NCI-H226 (cell line): ENCODE measurements at regions not wholly inside any gene's neighbourhood (a gene's known extent, or its start where the extent isn't known, plus 50 kb on each side); places are given as distances from the start of the nearest gene placed in this dataset.
"Not testable (repeated sequence)": the region's sequence is repeated elsewhere in the genome, so short reads cannot be mapped to it uniquely, and the experiment has no call there.

ENCODE experiments used
- DNase-seq: peaks from one replicate; pipeline ENCODE4 v3.0.0-alpha.2; 2015

DNA sequence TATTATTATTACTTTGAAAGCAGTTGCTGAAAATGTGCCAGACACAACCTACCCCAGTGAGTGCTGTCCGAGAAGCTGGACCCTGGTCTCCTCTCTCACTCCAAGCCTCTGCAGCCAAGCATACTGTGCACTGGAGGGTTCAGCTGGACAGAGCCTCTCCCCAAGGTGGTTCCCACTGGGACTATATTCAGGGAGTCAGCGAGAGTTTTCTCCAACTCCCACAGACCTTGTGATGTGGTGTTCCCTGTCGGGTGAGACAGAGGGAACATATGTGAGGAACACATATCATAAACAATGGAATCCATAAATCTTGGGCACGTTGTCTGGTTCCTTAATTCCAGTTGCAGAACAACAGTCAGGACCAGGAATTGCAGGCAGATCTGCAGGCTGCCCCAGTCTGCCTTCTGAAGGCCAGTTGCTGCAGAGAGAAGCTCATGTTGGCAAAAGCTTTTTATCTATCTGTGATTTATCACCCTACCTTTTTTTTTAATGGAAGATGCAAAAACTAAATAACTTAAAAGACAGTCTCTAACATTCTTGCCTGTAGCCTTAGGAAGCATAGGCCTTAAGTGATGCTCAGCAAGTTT is 619.8 kb upstream of the TBX3 start:
- no peak for DNase-seq

DNA sequence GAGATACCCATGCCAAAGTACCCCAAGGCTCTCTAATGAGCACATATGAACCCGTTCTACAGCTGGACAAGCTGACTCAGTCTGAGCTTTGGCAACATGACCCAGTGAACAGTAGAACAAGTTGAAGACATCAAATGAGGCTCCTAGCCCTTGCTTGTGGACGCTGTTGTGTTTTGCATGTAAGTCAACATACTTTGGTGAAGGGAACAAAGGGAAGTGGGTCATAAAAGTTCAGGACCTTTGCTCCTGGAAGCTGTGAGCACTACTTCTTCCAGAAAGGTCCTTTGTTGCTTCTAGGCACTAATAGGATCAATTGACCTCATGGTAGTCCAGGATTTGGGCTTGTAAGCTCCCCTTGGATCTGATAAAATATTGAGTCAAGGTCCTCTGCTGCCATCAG is 613.5 kb upstream of the TBX3 start:
- DNase-seq = no peak

DNA sequence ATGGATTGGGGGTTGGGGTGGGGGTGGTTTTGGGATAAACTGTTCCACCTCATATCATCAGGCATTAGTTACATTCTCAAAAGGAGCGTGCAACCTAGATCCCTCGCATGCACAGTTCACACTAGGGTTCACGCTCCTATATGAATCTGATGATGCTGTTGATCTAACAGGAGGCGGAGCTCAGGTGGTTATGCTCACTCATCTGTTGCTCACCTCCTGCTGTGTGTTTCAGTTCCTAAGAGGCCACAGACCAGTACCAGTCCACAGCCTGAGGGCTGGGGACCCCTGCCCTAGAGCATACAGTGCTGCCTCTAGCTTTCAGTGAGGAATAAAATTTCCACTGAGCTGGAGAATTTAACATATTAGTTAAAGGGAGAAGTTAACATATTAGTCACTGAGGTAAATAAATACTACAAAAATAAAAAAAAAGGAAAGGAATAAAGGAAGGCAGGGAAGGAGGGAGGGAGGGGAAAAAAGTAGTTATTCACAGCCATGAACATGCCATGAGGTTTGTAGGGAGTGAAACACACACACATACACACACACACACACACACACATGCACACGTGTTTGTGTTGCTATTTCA is 612.7 kb upstream of the TBX3 start:
- no peak for DNase-seq

DNA sequence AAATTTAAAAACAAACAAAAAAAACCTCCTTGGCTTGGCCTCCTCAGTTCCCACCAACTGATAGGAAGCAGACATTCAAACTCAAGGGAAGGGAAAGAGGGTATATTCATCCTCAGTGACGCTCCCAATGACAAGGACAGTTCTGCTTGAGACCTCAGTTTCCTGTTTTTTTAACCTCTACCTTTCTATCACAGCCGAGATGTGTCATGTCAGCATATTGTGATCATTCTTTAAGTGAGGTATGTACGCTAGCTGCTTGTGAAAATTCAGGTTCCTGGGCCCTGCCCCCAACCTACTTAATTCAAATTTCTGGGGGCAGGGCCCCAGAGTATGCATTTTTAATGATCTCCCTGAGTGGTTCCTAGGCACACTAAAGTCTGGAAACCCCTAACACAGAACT is 611.9 kb upstream of the TBX3 start:
- DNase-seq = no peak

DNA sequence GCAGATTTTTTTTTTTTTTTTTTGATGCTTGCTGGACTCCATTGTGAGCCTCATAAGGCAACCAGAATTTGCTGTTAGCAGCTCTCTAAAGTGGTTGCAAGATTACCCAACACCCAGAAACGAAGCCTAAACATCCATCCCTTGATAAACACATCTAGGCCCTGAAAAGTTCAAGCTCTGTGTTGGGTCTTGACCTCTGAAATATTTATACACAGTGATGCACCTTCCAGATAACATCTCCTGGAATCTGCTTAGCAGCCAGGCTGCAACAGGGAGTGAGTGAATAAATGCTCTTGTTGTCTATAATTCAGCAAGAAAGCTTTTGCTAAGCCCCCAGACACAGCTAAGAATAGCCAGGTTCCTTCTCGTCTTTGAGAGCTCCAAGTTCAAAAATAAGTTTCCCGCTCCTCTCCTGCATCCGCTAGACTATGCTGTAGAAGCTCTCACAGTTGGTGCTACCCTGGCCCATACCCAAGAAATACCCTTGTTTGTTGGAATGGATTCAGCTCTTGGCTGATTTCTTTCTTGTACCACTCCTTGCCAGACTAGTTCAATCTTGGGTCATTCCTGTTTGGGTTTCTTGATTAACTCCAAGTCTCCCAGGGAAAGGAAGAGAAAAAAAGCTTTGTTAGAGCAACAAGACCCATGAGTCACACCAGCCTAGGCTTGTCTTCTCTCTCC is 610.6 kb upstream of the TBX3 start:
- peak; percentile 57 for DNase-seq

DNA sequence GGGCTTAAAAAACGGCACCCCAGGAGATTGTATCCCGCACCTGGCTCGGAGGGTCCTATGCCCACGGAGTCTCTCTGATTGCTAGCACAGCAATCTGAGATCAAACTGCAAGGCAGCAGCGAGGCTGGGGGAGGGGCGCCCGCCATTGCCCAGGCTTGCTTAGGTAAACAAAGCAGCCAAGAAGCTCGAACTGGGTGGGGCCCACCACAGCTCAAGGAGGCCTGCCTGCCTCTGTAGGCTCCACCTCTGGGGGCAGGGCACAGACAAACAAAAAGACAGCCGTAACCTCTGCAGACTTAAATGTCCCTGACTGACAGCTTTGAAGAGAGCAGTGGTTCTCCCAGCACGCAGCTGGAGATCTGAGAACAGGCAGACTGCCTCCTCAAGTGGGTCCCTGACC is 601.5 kb upstream of the TBX3 start:
- not testable (repeated sequence) for DNase-seq

DNA sequence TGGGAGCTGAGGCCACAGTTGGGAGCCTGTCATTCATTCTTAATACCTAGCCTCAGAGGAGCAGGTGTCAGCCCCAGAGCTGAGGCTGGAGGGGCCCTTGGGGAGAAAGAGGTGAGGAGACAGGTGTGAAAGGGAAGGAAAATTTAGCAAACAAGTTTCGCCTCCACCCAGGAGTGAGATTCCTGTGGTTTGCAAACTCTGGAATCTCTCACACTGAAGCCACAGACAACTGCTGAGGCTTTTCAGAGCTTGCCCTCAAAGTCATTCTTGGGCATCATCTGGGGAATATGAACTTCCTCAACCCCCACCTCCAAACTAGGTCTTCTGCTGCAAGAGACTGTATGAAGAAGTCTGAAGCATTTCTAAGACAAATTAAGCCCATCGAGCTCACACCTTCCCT is 589.5 kb upstream of the TBX3 start:
- DNase-seq = no peak

DNA sequence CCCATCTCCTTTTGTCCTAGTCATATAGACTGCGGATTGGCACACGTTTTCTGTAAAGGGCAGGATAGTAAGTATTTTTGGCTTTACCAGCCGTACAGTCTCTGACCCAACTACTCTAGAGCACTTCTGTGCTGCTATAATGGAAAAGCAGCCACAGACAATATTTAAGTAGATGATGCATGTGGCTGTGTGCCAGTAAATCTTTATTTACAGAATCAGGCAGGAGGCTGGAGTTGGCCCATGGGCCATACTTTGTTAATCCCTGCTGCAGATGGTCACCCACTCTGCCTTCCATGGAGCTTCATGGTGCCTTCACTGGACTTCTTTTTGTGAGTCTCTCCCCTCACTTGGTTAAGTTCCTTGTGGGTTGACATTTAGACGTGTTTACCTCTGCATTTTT is 584.5 kb upstream of the TBX3 start:
- no peak for DNase-seq

DNA sequence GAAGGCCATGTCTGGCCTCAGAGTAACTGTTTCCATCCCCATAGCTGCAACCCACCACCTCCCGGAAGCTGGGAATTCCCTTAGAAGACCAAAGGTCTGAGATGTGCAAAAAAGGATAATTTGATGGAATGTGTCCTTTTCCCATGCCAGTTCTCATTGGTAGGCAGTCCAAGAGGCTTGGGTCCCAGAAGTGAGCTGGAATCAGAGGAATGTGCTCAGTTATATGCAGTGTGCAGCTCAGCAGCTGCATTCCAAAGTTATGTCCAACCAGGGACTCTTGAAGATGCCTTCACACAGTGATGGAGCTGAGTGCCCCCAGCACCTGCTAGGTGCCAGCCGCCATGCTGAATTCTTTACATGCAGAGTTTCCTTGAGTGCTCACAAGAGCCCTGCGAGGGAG is 583.9 kb upstream of the TBX3 start:
- no peak for DNase-seq

DNA sequence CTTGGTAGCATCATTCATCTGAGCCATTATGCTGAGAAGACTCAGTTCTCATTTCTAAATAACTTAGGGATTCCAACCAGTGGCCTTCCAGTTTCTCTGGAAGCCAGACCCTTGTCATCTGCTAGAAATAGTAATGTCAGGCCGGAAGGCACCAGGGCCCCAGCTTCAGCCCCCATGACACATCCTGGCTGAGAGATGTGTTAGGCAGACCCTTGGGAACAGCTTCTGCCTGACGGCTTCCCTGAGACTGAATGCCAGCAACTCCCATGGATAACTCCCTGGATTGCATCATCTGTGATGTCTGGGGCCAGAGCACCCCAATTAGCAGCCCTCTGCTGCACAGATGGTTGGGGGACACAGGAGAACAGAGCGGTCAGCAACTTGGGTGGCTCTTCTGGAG is 583.5 kb upstream of the TBX3 start:
- DNase-seq = no peak

DNA sequence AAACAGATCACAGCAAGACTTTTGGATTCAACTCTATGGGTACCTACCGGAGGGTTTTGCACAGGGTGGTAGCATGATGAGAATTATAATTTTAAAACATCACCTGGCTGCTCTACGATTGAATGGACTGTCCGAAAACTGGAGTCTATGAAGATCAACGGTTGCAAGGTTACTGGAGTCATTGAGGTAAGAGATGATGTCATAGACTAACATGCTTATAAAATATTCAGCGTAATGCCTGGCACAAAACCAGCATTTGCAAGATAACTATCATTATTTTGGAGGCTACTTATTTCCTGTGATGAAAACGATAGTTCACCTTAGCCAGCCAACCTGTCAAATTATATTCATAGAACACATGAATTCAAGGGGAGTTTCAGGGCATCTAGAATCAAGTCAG is 580.6 kb upstream of the TBX3 start:
- DNase-seq = no peak

DNA sequence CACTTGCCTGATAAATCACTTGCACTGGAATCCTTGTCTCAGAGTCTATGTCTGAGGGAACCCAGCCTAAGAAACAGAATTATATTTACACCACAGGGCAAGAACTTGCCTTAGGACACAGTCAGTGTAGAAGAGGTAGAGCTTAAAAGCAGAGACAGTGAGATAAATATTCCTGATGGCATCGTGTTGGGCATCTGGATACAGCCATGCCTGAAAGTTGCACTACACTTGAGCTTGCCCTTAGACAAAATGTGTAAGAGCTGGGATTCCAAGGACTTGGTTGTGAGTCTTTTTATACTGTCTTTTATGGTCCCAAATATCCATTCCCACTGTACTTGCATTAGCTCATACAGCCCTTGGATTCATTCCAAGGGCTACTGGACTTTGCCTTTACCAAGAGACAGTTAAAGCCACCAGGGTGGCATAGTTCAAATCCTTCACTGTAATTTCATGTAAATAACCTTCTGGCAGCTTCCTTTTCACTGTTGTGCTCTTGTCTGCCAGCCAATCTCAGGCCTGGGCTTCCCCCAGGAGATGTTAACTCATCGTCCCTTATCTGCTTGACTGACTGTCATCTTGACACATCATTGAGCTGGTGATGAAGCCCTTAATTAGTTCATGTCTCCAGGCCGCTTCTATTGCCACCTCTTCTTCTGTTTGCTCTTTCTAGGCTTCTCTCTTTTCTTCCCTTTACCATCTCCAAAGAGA is 577.9 kb upstream of the TBX3 start:
- DNase-seq = peak; percentile 18

DNA sequence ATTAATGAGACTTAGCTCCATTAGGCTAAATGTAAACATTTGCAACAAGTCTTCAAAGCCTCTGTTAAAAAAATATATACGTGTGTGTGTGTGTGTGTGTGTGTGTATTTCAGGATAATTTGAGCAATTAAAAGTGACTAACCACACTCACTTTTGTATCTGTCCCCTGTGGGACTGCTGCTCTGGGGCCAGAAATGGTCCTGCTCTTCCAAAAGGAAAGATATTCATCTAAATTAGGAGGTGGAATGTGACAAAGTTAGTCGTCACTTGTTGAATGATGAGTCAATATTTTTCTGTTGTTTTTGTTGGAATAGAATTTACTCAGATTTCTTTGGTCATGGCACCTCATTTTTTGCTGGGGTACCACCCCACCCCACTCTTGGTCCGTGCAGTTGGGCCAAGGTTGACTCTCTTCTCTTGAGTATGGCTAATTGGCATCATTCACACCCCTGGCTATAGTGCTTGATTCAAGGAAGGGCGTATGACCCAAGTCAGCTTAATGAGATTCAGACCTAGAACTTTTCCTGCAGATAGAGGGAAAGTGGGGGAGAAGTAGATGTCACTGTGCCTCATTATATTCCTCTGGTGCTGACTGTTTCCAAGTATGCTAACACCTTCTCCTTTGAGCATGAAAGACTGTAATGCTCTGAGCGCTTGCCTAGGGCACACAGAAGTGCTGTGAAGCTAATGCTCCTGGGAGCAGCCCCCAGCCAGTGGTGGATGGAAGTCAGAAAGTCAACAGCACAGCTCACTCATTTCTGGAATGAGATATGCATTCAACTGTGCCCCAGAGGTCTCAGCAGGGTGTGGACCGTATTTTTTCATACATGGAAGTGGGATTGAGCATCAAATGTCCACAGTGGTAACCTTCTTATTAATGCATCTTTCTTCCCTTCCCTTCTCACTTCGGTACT is 577.0 kb upstream of the TBX3 start:
- no peak for DNase-seq

DNA sequence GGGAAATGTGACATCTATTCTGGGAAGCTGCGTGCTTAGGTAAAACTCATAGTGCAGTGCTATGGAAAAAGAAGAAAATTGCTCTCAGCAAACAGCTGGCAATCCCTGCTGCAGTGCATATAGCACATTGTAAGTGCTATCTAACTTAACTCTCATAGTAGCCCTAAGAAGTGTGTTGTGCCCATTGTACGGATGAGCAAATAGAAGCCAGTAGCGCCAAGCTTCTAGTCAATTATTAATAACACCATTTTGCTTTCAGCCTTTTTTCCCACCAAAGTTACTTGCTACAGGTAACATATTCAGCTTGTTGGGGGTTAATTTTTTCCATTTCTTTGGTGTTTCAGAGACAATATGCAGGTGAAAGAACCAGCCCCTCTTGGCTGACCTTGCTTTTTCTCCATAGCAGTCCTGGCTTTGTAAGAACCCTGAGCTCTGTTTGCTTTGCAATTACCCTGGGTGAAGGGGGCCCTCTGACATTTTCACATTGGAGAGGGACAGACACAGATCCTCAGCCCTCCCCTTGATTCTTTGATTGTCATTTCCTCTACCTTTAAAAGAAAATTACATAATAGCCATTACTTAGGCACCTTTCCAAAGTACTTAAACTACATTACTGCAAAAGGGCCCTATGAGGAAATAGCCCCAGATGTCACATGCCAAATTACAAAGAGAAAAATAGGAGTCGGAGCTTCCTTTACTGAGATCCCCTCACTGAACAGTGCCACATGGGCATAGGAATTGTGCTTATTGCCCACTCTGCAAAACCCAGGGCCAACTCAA is 576.2 kb upstream of the TBX3 start:
- no peak for DNase-seq

DNA sequence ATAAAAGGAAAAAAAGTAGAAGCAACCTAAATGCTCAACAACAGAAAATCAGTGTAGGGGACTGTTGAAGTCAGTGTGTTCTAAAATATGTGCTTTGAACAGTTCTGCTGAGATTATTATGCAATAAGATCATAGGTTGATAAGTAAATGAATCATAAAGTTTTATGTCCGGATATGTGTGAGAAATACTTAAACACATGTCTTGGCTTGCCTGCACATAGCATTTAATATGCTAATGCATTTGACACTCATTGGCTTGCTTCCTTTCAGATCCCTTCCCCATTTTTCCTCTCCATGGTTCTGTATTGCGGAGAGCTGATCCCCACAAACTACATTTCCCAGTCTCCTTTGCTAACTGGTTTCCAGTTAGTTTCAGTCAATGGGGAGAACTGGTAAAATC is 573.8 kb upstream of the TBX3 start:
- peak; percentile 41 for DNase-seq

DNA sequence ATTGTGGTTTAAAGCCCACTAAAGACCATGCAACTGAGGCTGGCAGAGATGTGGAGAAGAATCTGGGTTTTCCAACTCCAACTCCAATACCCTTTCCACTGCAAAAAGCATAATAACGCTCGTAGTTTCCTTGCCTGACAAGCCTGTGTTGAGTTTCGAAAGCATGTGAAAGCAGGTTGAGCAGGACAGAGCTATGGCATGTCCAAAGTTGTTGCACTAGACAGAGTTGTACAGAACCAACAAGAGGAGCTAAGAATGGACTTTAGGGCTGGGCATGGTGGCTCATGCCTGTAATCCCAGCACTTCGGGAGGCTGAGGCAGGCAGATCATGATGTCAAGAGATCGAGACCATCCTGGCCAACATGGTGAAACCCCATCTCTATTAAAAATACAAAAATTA is 572.0 kb upstream of the TBX3 start:
- DNase-seq = no peak

DNA sequence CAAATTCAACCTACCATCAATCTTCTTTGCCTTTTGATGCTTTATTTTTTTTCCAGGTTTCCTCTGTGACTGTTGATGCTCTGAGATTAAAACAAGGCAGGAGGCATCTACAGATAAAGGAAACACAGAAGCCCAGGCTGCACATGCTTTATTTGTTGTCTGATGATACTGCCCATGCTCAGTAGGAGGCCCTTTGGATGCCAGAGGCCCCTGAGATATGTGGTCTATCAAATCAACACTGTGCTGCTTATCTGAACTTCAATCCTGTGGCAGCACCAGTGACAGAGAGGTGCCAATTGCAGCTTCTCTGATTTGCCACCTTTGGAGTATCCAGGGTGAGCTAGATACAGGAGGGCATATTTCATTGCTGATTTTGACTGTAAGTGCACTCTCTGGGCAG is 571.3 kb upstream of the TBX3 start:
- no peak for DNase-seq

DNA sequence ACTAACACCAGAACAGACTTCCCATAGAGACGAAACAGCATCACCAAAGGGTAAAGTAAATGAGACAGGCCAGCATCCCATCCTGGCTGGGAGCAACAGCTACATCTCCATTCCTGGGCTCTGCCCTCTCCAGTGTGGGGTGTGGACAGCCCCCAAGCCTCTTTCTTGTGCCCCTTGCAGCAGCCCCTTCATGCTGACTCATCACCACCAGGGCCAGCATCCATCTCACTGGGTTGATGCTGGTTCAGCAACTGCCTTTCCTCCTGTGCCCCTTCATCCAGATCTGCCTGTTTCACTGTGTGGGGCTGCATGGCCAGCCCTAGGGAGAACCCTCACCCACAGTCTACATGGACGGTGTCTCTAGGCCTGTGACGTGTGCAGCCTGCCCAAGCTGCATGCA is 569.1 kb upstream of the TBX3 start:
- DNase-seq = no peak

DNA sequence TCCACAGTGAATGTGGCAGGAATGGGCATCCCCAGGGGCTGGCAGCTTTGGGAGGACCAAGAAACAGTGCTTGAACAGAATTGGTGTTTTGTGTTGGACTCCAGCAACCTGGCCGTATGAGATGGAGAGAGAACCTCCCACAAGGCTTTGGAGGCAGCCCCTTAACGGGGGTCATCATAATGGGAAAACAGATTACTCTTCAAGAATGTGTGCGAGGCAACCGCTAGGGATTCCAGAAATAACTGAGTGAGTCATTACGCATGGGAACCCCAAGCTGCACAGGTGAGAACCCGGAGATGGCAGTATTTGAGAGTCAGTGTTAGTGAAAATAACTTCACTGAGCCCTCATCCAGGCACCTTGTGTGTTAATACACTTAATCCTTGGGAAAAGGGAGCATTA is 567.8 kb upstream of the TBX3 start:
- DNase-seq = peak; percentile 58

DNA sequence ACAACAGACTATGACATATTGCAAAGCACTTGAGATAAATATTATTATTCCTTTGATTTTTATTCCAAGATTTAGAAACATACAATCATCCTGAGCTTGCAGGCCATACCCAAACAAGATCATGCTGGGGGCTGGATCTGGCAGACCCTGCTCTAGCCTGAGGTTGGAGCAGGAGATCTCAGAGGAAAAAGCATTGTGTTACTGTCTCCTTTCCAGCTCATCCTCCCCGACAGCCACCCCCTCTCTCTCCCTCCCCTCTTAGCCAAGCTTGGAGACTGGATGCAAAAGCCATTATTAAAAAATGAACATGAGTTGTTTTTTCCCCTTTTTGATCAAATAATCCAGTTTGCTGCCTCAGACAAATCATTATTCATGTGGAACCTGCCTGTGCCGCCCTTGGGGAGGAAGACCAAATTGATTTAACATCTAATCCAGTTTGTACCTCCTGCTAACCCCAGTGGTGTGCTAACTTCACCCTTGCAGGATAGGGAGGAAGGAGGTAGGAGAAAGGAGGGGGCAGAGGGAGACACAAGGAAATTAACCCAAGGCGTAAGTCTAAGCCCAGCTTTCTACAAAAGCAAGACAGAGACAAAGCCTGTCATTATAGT is 565.8 kb upstream of the TBX3 start:
- DNase-seq = no peak

DNA sequence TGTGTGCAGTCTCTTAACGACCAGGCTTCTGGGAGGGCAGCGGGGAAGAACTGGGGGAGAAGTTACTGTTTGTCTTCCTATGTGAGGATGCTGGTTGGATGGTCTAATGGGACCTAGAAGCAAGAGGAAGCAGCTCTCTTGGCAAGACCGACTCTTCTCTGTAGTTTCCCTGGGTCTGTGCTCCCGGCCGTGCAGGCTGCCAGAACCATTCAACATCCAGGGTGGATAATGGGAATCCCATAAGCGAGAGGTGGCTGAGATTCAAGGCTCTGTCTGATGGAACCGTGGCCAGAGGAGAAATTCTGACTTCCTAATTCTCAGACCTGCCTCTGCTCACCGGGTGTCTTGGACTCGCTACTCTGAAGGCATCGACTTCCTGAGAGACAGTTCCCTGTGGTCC is 561.0 kb upstream of the TBX3 start:
- no peak for DNase-seq
